Muscle of back (tissue), 3 donors: ENCODE measurements at regions not wholly inside any gene's neighbourhood (a gene's known extent, or its start where the extent isn't known, plus 50 kb on each side); places are given as distances from the start of the nearest gene placed in this dataset.
A peak's percentile ranks its signal among the peaks of the same experiment; 100 is the strongest.

Source experiments
- DNase-seq, 3 donors: peaks; one replicate each; pipeline versions ENCODE4 v3.0.0 to v3.0.0-alpha.2; 2013

- no peak for DNase-seq
These were observed 1445.1 kb upstream of the CADM2 start for GRCh38 chr3:83513677-83514076.

- DNase-seq, result no peak
These were observed 1444.5 kb upstream of the CADM2 start for GRCh38 chr3:83514130-83514914.

GRCh38 chr3:83515123-83515522 lies 1443.7 kb upstream of the CADM2 start:
- DNase-seq, result no peak

GRCh38 chr3:83523470-83524073 lies 1435.2 kb upstream of the CADM2 start:
- DNase-seq, result peak; percentile 35 to 69 (median 56)

GRCh38 chr3:83524901-83525300 lies 1433.9 kb upstream of the CADM2 start:
- peak; percentile 10 to 35 (median 12) for DNase-seq

- DNase-seq, result no peak
These were observed 1399.7 kb upstream of the CADM2 start for GRCh38 chr3:83559082-83559481.

GRCh38 chr3:83567935-83568334 lies 1390.9 kb upstream of the CADM2 start:
- DNase-seq, result peak in 1 of 3 donors; percentile 5

- DNase-seq, result no peak
These were observed 1377.2 kb upstream of the CADM2 start for GRCh38 chr3:83581546-83581945.

- no peak for DNase-seq
These were observed 1357.1 kb upstream of the CADM2 start for GRCh38 chr3:83601704-83602103.

- no peak for DNase-seq
These were observed 1336.3 kb upstream of the CADM2 start for GRCh38 chr3:83622526-83622925.

- no peak for DNase-seq
These were observed 1333.5 kb upstream of the CADM2 start for GRCh38 chr3:83625261-83625660.

GRCh38 chr3:83628471-83628870 lies 1330.3 kb upstream of the CADM2 start:
- no peak for DNase-seq

- DNase-seq, result no peak
These were observed 1326.3 kb upstream of the CADM2 start for GRCh38 chr3:83632526-83632925.

- DNase-seq, result no peak
These were observed 1325.0 kb upstream of the CADM2 start for GRCh38 chr3:83633758-83634157.

GRCh38 chr3:83649692-83650091 lies 1309.1 kb upstream of the CADM2 start:
- no peak for DNase-seq

GRCh38 chr3:83655083-83655482 lies 1303.7 kb upstream of the CADM2 start:
- DNase-seq, result no peak

GRCh38 chr3:83662381-83662960 lies 1296.3 kb upstream of the CADM2 start:
- DNase-seq, result peak in 2 of 3 donors; percentile 23 to 49

GRCh38 chr3:83670416-83670815 lies 1288.4 kb upstream of the CADM2 start:
- DNase-seq, result no peak

GRCh38 chr3:83683937-83684598 lies 1274.7 kb upstream of the CADM2 start:
- DNase-seq, result no peak

- no peak for DNase-seq
These were observed 1252.1 kb upstream of the CADM2 start for GRCh38 chr3:83706669-83707068.

GRCh38 chr3:83715307-83715706 lies 1243.5 kb upstream of the CADM2 start:
- no peak for DNase-seq

GRCh38 chr3:83729576-83729975 lies 1229.2 kb upstream of the CADM2 start:
- no peak for DNase-seq

GRCh38 chr3:83734656-83735055 lies 1224.1 kb upstream of the CADM2 start:
- DNase-seq, result no peak
